K562 (cell line): ENCODE measurements at regions not wholly inside any gene's neighbourhood (a gene's known extent, or its start where the extent isn't known, plus 50 kb on each side); places are given as distances from the start of the nearest gene placed in this dataset.

Experiments
- ATAC-seq: fragments of 200-7000 bp; cut with Tn5 transposase; 3 replicates; pipeline ENCODE4 v1.9.1; 2020; ENCODE audit warnings: moderate library complexity
- BruUV-seq: library from RNA; stranded (reverse); fragments of 400-500 nt; replicated peaks from 2 replicates; lab custom pipeline; 2021; lab: Mats Ljungman, UMichigan
- CTCF ChIA-PET: fragments of 300-600 bp; formaldehyde crosslinking; extraction: SDS; loops from one replicate; lab custom pipeline; 2021; ENCODE audit warnings: low intra/inter-chr PET ratio; lab: Yijun Ruan, JAX
- POLR2A ChIA-PET: fragments of 300-600, 350-650 bp; sonication (Branson Sonifier 250); formaldehyde crosslinking; extraction: SDS; loops from one replicate; lab custom pipeline; 2021; ENCODE audit warnings: antibody characterized with exemption, inconsistent platforms; lab: Yijun Ruan, JAX
- DNase-seq, 4 experiments: peaks; one replicate each; pipeline versions ENCODE4 v3.0.0 to v3.0.0-alpha.2; 2011 to 2018; ENCODE audit warnings: low spot score in 3 of 4, mixed read lengths in 3 of 4; ENCODE audit errors: extremely low read depth in 1 of 4
- FAIRE-seq: peaks from 2 replicates; lab custom pipeline; 2011; peaks lifted over from hg19 to GRCh38; lab: Jason Lieb, UNC
- H2AFZ ChIP-seq: 2 replicates; pipeline ENCODE4 v1.6.0; 2011; ENCODE audit warnings: low read depth, low read length, control low read depth, inconsistent platforms
- H3K27ac ChIP-seq: fragments of 200-600 bp; 3 replicates; pipeline ENCODE4 v1.8.0; 2011; ENCODE audit warnings: low read depth, mild to moderate bottlenecking, control low read depth, inconsistent platforms, low read length, moderate library complexity, mixed read lengths; ENCODE audit errors: extremely low read depth
- H3K27me3 ChIP-seq, 2 experiments: fragments of 300-600 bp in 1 of 2; 2 replicates in 1 of 2; 3 replicates in 1 of 2; pipeline versions ENCODE4 v1.6.0 to v1.8.0; 2011; ENCODE audit warnings: inconsistent platforms in 2 of 2, low read length in 2 of 2, mild to moderate bottlenecking in 1 of 2, mixed read lengths in 1 of 2, moderate library complexity in 1 of 2; ENCODE audit not compliant: control insufficient read depth in 2 of 2, insufficient read depth in 2 of 2
- H3K36me3 ChIP-seq: fragments of 300-600 bp; 3 replicates; pipeline ENCODE4 v1.8.0; 2011; ENCODE audit warnings: mild to moderate bottlenecking, low read length, inconsistent platforms; ENCODE audit not compliant: control insufficient read depth, insufficient read depth
- H3K4me1 ChIP-seq, 2 experiments: fragments of 200-600 bp in 1 of 2; replicated peaks in 1 of 2; 2 replicates in 1 of 2; 3 replicates in 1 of 2; pipeline versions ENCODE4 v1.5.1 to v1.8.0; 2011; ENCODE audit warnings: inconsistent platforms in 2 of 2, low read length in 2 of 2, mild to moderate bottlenecking in 1 of 2, mixed read lengths in 1 of 2, moderate library complexity in 1 of 2; ENCODE audit not compliant: control insufficient read depth in 2 of 2, insufficient read depth in 2 of 2
- H3K4me2 ChIP-seq: 2 replicates; pipeline ENCODE4 v1.6.1; 2011; ENCODE audit warnings: low read length, control low read depth, inconsistent platforms, mixed read lengths; ENCODE audit not compliant: insufficient read depth
- H3K4me3 ChIP-seq: fragments of 200-600 bp; sonication (generic), shearing (Covaris generic); 2 replicates; pipeline ENCODE4 v1.5.1; 2016; ENCODE audit warnings: control low read depth, inconsistent platforms
- H3K79me2 ChIP-seq: fragments of 200-600 bp; 3 replicates; pipeline ENCODE4 v1.8.0; 2011; ENCODE audit warnings: low read length, inconsistent platforms; ENCODE audit not compliant: control insufficient read depth, insufficient read depth
- H3K9ac ChIP-seq, 2 experiments: 2 replicates each; pipeline versions ENCODE4 v1.6.0 to v1.6.1; 2011; ENCODE audit warnings: low read depth in 2 of 2, low read length in 2 of 2, control low read depth in 1 of 2, inconsistent platforms in 1 of 2, mild to moderate bottlenecking in 1 of 2, mixed read lengths in 1 of 2; ENCODE audit not compliant: insufficient read depth in 1 of 2
- H3K9me1 ChIP-seq: one replicate; pipeline ENCODE4 v1.6.0; 2011; ENCODE audit warnings: inconsistent platforms, mild to moderate bottlenecking, low read length, moderate library complexity; ENCODE audit not compliant: control insufficient read depth, insufficient read depth
- H3K9me3 ChIP-seq: replicated peaks from 2 replicates; pipeline ENCODE4 v1.5.1; 2011; ENCODE audit warnings: low read depth, low read length, inconsistent platforms; ENCODE audit not compliant: control insufficient read depth, insufficient read depth
- H4K20me1 ChIP-seq: replicated peaks from 2 replicates; pipeline ENCODE4 v1.6.1; 2011; ENCODE audit warnings: low read length, inconsistent platforms, mixed read lengths; ENCODE audit not compliant: control insufficient read depth, insufficient read depth
- BHLHE40 ChIP-seq: IDR thresholded peaks from 2 replicates; pipeline ENCODE4 v1.6.1; 2011; ENCODE audit warnings: low read length, improper control_type of control experiment
- ELF4 ChIP-seq: fragments of 450-650 bp; formaldehyde crosslinking; IDR thresholded peaks from 2 replicates; pipeline ENCODE4 v1.4.0; 2022; ENCODE audit warnings: missing genetic modification characterization
- FUS ChIP-seq: fragments of 200-400 bp; formaldehyde crosslinking; optimal IDR thresholded peaks from 2 replicates; pipeline ENCODE3; 2017; ENCODE audit warnings: low read depth, low read length
- L3MBTL2 ChIP-seq: fragments of 450-650 bp; IDR thresholded peaks from 2 replicates; pipeline ENCODE4 v1.6.1; 2016; ENCODE audit warnings: mild to moderate bottlenecking, moderate library complexity
- NFIC ChIP-seq: fragments of 450-650 bp; IDR thresholded peaks from 2 replicates; pipeline ENCODE4 v1.6.1; 2017; ENCODE audit warnings: mild to moderate bottlenecking, inconsistent platforms
- POLR2AphosphoS5 ChIP-seq: IDR thresholded peaks from 2 replicates; pipeline ENCODE4 v1.6.1; 2011; ENCODE audit warnings: mild to moderate bottlenecking, low read depth, low read length, moderate library complexity; ENCODE audit not compliant: control insufficient read depth, insufficient read depth
- TCFL5 ChIP-seq: fragments of 250-450 bp; sonication (Bioruptor Pico); conservative IDR thresholded peaks from 2 replicates; pipeline ENCODE4 v1.6.1; 2021; ENCODE audit warnings: mild to moderate bottlenecking, moderate library complexity, matching md5 sums
- ZKSCAN3 ChIP-seq: fragments of 250-450 bp; sonication (Bioruptor Pico); IDR thresholded peaks from 2 replicates; pipeline ENCODE4 v1.4.0; 2020
- ZNF121 ChIP-seq: sonication (generic); formaldehyde crosslinking; conservative IDR thresholded peaks from 2 replicates; pipeline ENCODE4 v1.8.0; 2022; ENCODE audit warnings: missing genetic modification reagents
- ZNF274 ChIP-seq: IDR thresholded peaks from 2 replicates; pipeline ENCODE4 v1.6.1; 2011; ENCODE audit warnings: low read depth, mild to moderate bottlenecking, low read length, moderate library complexity, borderline replicate concordance
- ZNF699 ChIP-seq: fragments of 250-450 bp; sonication (Bioruptor Pico); IDR thresholded peaks from 2 replicates; pipeline ENCODE4 v1.8.0; 2021; ENCODE audit warnings: mild to moderate bottlenecking, moderate library complexity; ENCODE audit not compliant: insufficient replicate concordance
- WGBS: fragments of 100-300 bp; shearing (Covaris generic); methylation state at CpG from one replicate; pipeline ENCODE4 v1.1.6; 2016; ENCODE audit warnings: low coverage, mixed read lengths; ENCODE audit not compliant: insufficient coverage; ENCODE audit errors: missing lambda C conversion rate; 5-methylcytosine and 5-hydroxymethylcytosine counted together
- in situ Hi-C: fragments of 300-500 bp; cut with MboI; formaldehyde crosslinking; loops from 4 replicates; pipeline ENCODE4 v1.15.0; 2018; ENCODE audit warnings: inconsistent platforms, mixed read lengths
- intact Hi-C: fragments of 100-400 bp; cut with micrococcal nuclease; formaldehyde crosslinking; loops from 2 replicates; pipeline ENCODE4 v1.14.2; 2022
- TF ChIP-seq, protein P1 (sequence below): sonication (generic); formaldehyde crosslinking; IDR thresholded peaks from 2 replicates; pipeline ENCODE4 v1.8.0; 2022; ENCODE audit warnings: missing genetic modification reagents, mild to moderate bottlenecking, moderate library complexity, borderline replicate concordance
- TF ChIP-seq, protein P2 (sequence below): fragments of 450-650 bp; IDR thresholded peaks from 2 replicates; pipeline ENCODE4 v1.7.1; 2018; ENCODE audit warnings: mild to moderate bottlenecking, low read depth; ENCODE audit not compliant: partially characterized antibody

DNA sequence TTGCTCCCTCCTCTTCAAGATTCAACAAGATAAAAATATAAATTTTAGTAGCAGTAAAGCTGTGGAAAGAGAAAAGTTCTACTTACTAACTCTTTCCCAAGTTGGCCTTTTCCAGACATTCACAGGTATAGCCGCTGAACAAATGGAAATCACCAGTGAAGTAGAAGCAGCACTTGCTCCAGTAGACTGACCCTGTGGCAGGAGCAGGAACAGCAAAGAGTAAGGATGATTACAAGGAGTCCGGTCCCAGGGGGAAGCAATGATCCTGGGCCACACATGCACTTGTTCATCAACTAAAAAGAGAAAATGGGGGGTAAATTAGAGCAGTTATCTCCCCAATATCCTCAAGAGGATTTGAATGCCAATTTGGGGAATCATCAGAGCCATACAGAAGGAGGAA, 184.9 kb downstream of the NAF1 start:
- no peak overlapping the region for H2AFZ ChIP-seq
- TF ChIP-seq ZNF274 = no peak
- no peak for TF ChIP-seq ZNF121 (CRISPR knock-in tag)
- TF ChIP-seq ELF4 (CRISPR knock-in tag) = no peak
- TF ChIP-seq, protein P1, sequence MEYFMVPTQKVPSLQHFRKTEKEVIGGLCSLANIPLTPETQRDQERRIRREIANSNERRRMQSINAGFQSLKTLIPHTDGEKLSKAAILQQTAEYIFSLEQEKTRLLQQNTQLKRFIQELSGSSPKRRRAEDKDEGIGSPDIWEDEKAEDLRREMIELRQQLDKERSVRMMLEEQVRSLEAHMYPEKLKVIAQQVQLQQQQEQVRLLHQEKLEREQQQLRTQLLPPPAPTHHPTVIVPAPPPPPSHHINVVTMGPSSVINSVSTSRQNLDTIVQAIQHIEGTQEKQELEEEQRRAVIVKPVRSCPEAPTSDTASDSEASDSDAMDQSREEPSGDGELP (CRISPR knock-in tag) = no peak
- TF ChIP-seq, all 486 proteins: peak for 0

DNA sequence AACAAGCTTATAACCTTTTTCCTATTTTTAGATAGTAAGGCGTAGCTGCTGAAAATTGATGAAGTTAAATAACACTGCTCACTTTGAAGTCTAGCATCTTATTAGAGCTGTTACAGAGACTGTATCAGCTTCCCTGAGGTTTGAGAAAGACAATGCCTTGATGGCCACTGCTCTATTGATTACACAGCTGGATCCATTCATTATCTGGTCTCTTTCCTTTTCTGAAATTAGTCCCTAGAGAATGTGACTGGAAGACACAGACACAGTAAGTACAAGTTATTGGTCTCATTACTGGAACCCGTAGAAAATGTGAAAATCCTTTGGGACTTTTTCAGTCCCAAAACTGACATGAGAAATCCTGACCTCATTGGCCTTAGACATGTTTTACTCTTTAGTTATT, 188.3 kb downstream of the NAF1 start:
- BruUV-seq = no TSS peak
- H3K9me1 ChIP-seq = no peaks in the 10 kb centered on the region
- in situ Hi-C loops = no loop called here
- ATAC-seq (no peak), FAIRE-seq (no peak), DNase-seq (no peak)
- no peaks in the 10 kb centered on the region for H3K9me3 ChIP-seq
- POLR2A ChIA-PET = interaction anchor here (1.1 kb wide), 1 partner anchor 11 kb away, joined by 3 read pairs; no protein-coding TSS in a partner anchor
- H3K9ac ChIP-seq = no peak overlapping the region
- no peak overlapping the region for H3K4me3 ChIP-seq
- no peaks in the 10 kb centered on the region for H3K4me1 ChIP-seq
- no peaks in the 10 kb centered on the region for H4K20me1 ChIP-seq
- intact Hi-C loops = no loop called here
- CTCF ChIA-PET = no interaction called here
- no peak overlapping the region for H3K4me2 ChIP-seq
- no peaks in the 10 kb centered on the region for H3K79me2 ChIP-seq
- H2AFZ ChIP-seq = no peak overlapping the region
- 0% methylated on average over 2 of the region's 2 CpGs for WGBS
- no peak overlapping the region for H3K27ac ChIP-seq
- no peaks in the 10 kb centered on the region for H3K36me3 ChIP-seq
- H3K27me3 ChIP-seq = no peaks in the 10 kb centered on the region
- TF ChIP-seq ZNF699 (CRISPR knock-in tag) (no peak), NFIC (no peak), FUS (no peak), POLR2AphosphoS5 (no peak), BHLHE40 (no peak), TCFL5 (CRISPR knock-in tag) (no peak), L3MBTL2 (no peak), ZKSCAN3 (CRISPR knock-in tag) (no peak)
- TF ChIP-seq, protein P2, sequence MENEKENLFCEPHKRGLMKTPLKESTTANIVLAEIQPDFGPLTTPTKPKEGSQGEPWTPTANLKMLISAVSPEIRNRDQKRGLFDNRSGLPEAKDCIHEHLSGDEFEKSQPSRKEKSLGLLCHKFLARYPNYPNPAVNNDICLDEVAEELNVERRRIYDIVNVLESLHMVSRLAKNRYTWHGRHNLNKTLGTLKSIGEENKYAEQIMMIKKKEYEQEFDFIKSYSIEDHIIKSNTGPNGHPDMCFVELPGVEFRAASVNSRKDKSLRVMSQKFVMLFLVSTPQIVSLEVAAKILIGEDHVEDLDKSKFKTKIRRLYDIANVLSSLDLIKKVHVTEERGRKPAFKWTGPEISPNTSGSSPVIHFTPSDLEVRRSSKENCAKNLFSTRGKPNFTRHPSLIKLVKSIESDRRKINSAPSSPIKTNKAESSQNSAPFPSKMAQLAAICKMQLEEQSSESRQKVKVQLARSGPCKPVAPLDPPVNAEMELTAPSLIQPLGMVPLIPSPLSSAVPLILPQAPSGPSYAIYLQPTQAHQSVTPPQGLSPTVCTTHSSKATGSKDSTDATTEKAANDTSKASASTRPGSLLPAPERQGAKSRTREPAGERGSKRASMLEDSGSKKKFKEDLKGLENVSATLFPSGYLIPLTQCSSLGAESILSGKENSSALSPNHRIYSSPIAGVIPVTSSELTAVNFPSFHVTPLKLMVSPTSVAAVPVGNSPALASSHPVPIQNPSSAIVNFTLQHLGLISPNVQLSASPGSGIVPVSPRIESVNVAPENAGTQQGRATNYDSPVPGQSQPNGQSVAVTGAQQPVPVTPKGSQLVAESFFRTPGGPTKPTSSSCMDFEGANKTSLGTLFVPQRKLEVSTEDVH = no peak

More for the DNA sequence above, 184.9 kb downstream of the NAF1 start:
- Histone ChIP-seq H3K79me2 (no peaks in the 10 kb centered on the region), H3K4me1 (no peaks in the 10 kb centered on the region), H3K4me2 (no peak overlapping the region), H3K4me3 (no peak overlapping the region), H4K20me1 (no peaks in the 10 kb centered on the region), H3K27ac (no peak overlapping the region), H3K9me1 (no peaks in the 10 kb centered on the region), H3K36me3 (no peaks in the 10 kb centered on the region), H3K9me3 (no peaks in the 10 kb centered on the region), H3K27me3 (peaks cover 0 to 9% of the 10 kb centered on the region in 2 experiments; a peak in 2 of 5 replicates), H3K9ac (no peak overlapping the region)
- BruUV-seq = no TSS peak
- ATAC-seq (no peak), DNase-seq (no peak), FAIRE-seq (no peak)
- in situ Hi-C loops (no loop called here), intact Hi-C loops (no loop called here)
- ChIA-PET CTCF (no interaction called here), POLR2A (no interaction called here)
- WGBS = 0% methylated on average over 2 of the region's 2 CpGs
